ENCODE measurements at regions not wholly inside any gene's neighbourhood (a gene's known extent, or its start where the extent isn't known, plus 50 kb on each side); places are given as distances from the start of the nearest gene placed in this dataset.

- H3K9me3 Mint-ChIP-seq, result peaks cover 0 to 2% of the 10 kb centered on the region in 2 donors
- Histone ChIP-seq H3K4me3 (ENCODE audit: low read length) (no peak overlapping the region), H3K9me3 (ENCODE audit: control insufficient read depth, insufficient read depth, low read length) (no peaks in the 10 kb centered on the region), H3K4me1 (ENCODE audit: control insufficient read depth, insufficient read depth, low read length) (no peaks in the 10 kb centered on the region), H3K27me3 (ENCODE audit: control insufficient read depth, insufficient read depth, low read length) (no peaks in the 10 kb centered on the region), H3K27ac (ENCODE audit: low read length) (no peak overlapping the region), H3K36me3 (ENCODE audit: control insufficient read depth, insufficient read depth, low read length) (no peaks in the 10 kb centered on the region)
- DNase-seq (no peak), ATAC-seq (no peak)
- no peaks in the 10 kb centered on the region for H3K36me3 Mint-ChIP-seq
- intact Hi-C loops (cut with micrococcal nuclease), result no loop called here
- WGBS (ENCODE audit: insufficient coverage), result 100% methylated on average over 1 of the region's 3 CpGs
- TF ChIP-seq, protein P1, sequence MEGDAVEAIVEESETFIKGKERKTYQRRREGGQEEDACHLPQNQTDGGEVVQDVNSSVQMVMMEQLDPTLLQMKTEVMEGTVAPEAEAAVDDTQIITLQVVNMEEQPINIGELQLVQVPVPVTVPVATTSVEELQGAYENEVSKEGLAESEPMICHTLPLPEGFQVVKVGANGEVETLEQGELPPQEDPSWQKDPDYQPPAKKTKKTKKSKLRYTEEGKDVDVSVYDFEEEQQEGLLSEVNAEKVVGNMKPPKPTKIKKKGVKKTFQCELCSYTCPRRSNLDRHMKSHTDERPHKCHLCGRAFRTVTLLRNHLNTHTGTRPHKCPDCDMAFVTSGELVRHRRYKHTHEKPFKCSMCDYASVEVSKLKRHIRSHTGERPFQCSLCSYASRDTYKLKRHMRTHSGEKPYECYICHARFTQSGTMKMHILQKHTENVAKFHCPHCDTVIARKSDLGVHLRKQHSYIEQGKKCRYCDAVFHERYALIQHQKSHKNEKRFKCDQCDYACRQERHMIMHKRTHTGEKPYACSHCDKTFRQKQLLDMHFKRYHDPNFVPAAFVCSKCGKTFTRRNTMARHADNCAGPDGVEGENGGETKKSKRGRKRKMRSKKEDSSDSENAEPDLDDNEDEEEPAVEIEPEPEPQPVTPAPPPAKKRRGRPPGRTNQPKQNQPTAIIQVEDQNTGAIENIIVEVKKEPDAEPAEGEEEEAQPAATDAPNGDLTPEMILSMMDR (IDR thresholded peaks at IDR 0.05), result no peak
- H3K4me3 Mint-ChIP-seq, result no peak overlapping the region
- no peaks in the 10 kb centered on the region for H3K4me1 Mint-ChIP-seq
- no peak overlapping the region for H3K27ac Mint-ChIP-seq
- peaks cover 0 to 4% of the 10 kb centered on the region in 2 donors for H3K27me3 Mint-ChIP-seq (ENCODE audit: low read depth in 2 of 2)
Measured at GRCh38 chr9:115277301-115277700, 159.3 kb upstream of the TNC start.

- no peak for ATAC-seq
- Mint-ChIP-seq H3K27me3 (ENCODE audit: low read depth in 2 of 2) (peaks cover 0 to 4% of the 10 kb centered on the region in 2 donors), H3K27ac (no peak overlapping the region), H3K36me3 (no peaks in the 10 kb centered on the region), H3K9me3 (peaks cover 0 to 2% of the 10 kb centered on the region in 2 donors), H3K4me3 (no peak overlapping the region), H3K4me1 (no peaks in the 10 kb centered on the region)
- no peaks in the 10 kb centered on the region for H3K36me3 ChIP-seq (ENCODE audit: control insufficient read depth, insufficient read depth, low read length)
- H3K27ac ChIP-seq (ENCODE audit: low read length), result no peak overlapping the region
- intact Hi-C loops (cut with micrococcal nuclease), result no loop called here
- 19% methylated on average over 2 of the region's 4 CpGs for WGBS (ENCODE audit: insufficient coverage)
- H3K27me3 ChIP-seq (ENCODE audit: control insufficient read depth, insufficient read depth, low read length), result no peaks in the 10 kb centered on the region
- TF ChIP-seq, protein P1 (IDR thresholded peaks at IDR 0.05), result no peak
- H3K4me1 ChIP-seq (ENCODE audit: control insufficient read depth, insufficient read depth, low read length), result no peaks in the 10 kb centered on the region
- no peak overlapping the region for H3K4me3 ChIP-seq (ENCODE audit: low read length)
- no peaks in the 10 kb centered on the region for H3K9me3 ChIP-seq (ENCODE audit: control insufficient read depth, insufficient read depth, low read length)
- DNase-seq, result no peak
Measured at GRCh38 chr9:115278326-115279035, 160.5 kb upstream of the TNC start.

DNA sequence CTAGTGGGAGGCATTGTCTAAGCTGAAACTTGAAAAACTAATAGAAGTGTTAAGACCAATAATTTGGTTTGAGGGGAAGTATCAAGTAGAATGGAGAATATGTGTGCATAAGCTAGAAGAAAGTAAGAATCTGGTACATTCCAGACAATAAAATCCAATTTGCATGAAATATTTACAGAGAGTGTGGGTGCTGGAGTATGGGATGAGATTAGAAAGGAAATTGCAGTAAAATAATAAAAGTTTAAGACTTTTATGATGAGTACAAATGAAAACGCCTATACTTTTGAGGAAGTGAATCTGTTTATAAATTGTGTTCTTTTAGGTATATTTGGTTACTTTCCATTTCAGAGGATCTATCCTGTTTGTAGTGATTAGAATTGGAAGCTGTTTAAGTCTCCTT lies 165.4 kb upstream of the TNC start:
- 82% methylated on average over 1 of the region's 1 CpG for WGBS (ENCODE audit: insufficient coverage)
- Histone ChIP-seq H3K9me3 (ENCODE audit: control insufficient read depth, insufficient read depth, low read length) (no peaks in the 10 kb centered on the region), H3K4me3 (ENCODE audit: low read length) (no peak overlapping the region), H3K36me3 (ENCODE audit: control insufficient read depth, insufficient read depth, low read length) (no peaks in the 10 kb centered on the region), H3K27ac (ENCODE audit: low read length) (no peak overlapping the region), H3K27me3 (ENCODE audit: control insufficient read depth, insufficient read depth, low read length) (no peaks in the 10 kb centered on the region), H3K4me1 (ENCODE audit: control insufficient read depth, insufficient read depth, low read length) (no peaks in the 10 kb centered on the region)
- no peaks in the 10 kb centered on the region for H3K36me3 Mint-ChIP-seq
- DNase-seq (no peak), ATAC-seq (no peak)
- no peaks in the 10 kb centered on the region for H3K27me3 Mint-ChIP-seq (ENCODE audit: low read depth in 2 of 2)
- no peaks in the 10 kb centered on the region for H3K4me1 Mint-ChIP-seq
- intact Hi-C loops (cut with micrococcal nuclease), result no loop called here
- no peak overlapping the region for H3K4me3 Mint-ChIP-seq
- H3K9me3 Mint-ChIP-seq, result no peaks in the 10 kb centered on the region
- TF ChIP-seq, protein P1 (IDR thresholded peaks at IDR 0.05), result no peak
- H3K27ac Mint-ChIP-seq, result no peak overlapping the region

- Histone ChIP-seq H3K9me3 (ENCODE audit: control insufficient read depth, insufficient read depth, low read length) (no peaks in the 10 kb centered on the region), H3K4me1 (ENCODE audit: control insufficient read depth, insufficient read depth, low read length) (no peaks in the 10 kb centered on the region), H3K36me3 (ENCODE audit: control insufficient read depth, insufficient read depth, low read length) (no peaks in the 10 kb centered on the region), H3K27me3 (ENCODE audit: control insufficient read depth, insufficient read depth, low read length) (no peaks in the 10 kb centered on the region), H3K27ac (ENCODE audit: low read length) (no peak overlapping the region), H3K4me3 (ENCODE audit: low read length) (no peak overlapping the region)
- Mint-ChIP-seq H3K9me3 (peaks cover 0 to 4% of the 10 kb centered on the region in 2 donors), H3K4me3 (no peak overlapping the region), H3K27ac (no peak overlapping the region), H3K27me3 (ENCODE audit: low read depth in 2 of 2) (no peaks in the 10 kb centered on the region), H3K4me1 (no peaks in the 10 kb centered on the region), H3K36me3 (no peaks in the 10 kb centered on the region)
- TF ChIP-seq, protein P1 (IDR thresholded peaks at IDR 0.05), result no peak
- DNase-seq (no peak), ATAC-seq (no peak)
- intact Hi-C loops (cut with micrococcal nuclease), result no loop called here
Measured at GRCh38 chr9:115285836-115286235, 167.9 kb upstream of the TNC start.

Data from natural killer cell (primary cell).